Right lobe of liver (tissue), 6 donors: ENCODE measurements at regions not wholly inside any gene's neighbourhood (a gene's known extent, or its start where the extent isn't known, plus 50 kb on each side); places are given as distances from the start of the nearest gene placed in this dataset.

Source experiments
- ATAC-seq, 4 donors: fragments of 200-7000 bp; cut with Tn5 transposase; one replicate each; pipeline ENCODE4 v1.9.1; 2020; ENCODE audit warnings: mild to moderate bottlenecking in 4 of 4, moderate library complexity in 4 of 4
- DNase-seq, 3 donors: peaks; one replicate each; pipeline ENCODE4 v3.0.0-alpha.2; 2020
- H3K27ac ChIP-seq, 3 donors: fragments of 200-600 bp; one replicate each; pipeline ENCODE4 v1.8.0; 2022
- H3K27me3 ChIP-seq, 2 donors: fragments of 200-600 bp; one replicate each; pipeline ENCODE4 v1.8.0; 2022
- H3K36me3 ChIP-seq, 4 donors: fragments of 200-600 bp; sonication (generic) in 1 of 4; one replicate each; pipeline versions ENCODE4 v1.5.1 to v1.8.0; 2017 to 2022; ENCODE audit warnings: control low read depth in 1 of 4
- H3K4me1 ChIP-seq, 4 donors: fragments of 200-600 bp; sonication (generic) in 1 of 4; one replicate each; pipeline versions ENCODE4 v1.5.1 to v1.8.0; 2017 to 2022; ENCODE audit warnings: control low read depth in 1 of 4
- H3K4me3 ChIP-seq, 3 donors: fragments of 200-600 bp; one replicate each; pipeline ENCODE4 v1.8.0; 2022
- H3K9me3 ChIP-seq, 4 donors: fragments of 200-600 bp; sonication (generic) in 1 of 4; one replicate each; pipeline versions ENCODE4 v1.5.1 to v1.8.0; 2017 to 2022; ENCODE audit warnings: control low read depth in 1 of 4
- CTCF ChIP-seq, 4 donors: fragments of 200-600 bp in 3 of 4; fragments of 450-650 bp in 1 of 4; IDR thresholded peaks; one replicate each; pipeline versions ENCODE4 v1.5.1 to v1.8.0; 2016 to 2022; ENCODE audit warnings: antibody characterized with exemption in 4 of 4, mild to moderate bottlenecking in 2 of 4
- POLR2A ChIP-seq: fragments of 450-650 bp; IDR thresholded peaks from one replicate; pipeline ENCODE4 v1.6.1; 2017; ENCODE audit warnings: antibody characterized with exemption, mild to moderate bottlenecking
- WGBS: methylation state at CpG from one replicate; pipeline ENCODE4 v1.1.6; 2018; ENCODE audit warnings: low coverage, low lambda C conversion rate; ENCODE audit not compliant: insufficient coverage; ENCODE audit errors: missing lambda C conversion rate; 5-methylcytosine and 5-hydroxymethylcytosine counted together
- intact Hi-C, 2 donors: fragments of 100-400 bp; cut with DNase I; formaldehyde crosslinking; loops; one replicate each; pipeline versions ENCODE4 v1.11.2 to v1.14.1; 2022
- donor health status: DM: no; HTN: yes; CAD: no.
- donor health status: DM: no; HTN: no; CAD: no.
- donor health status: DM: no; HTN: no; CAD: no.
- donor health status: DM: no; HTN: yes; CAD: no.
- donor health status: DM: no; HTN: yes; CAD: no.

- TF ChIP-seq CTCF (IDR thresholded peaks at IDR 0.05): no peak
- no peak for TF ChIP-seq POLR2A
- DNase-seq: no peak
- intact Hi-C loops: no loop called here
- Histone ChIP-seq H3K36me3 (no peaks in the 10 kb centered on the region), H3K9me3 (no peaks in the 10 kb centered on the region), H3K4me1 (no peaks in the 10 kb centered on the region), H3K4me3 (no peak overlapping the region), H3K27me3 (no peaks in the 10 kb centered on the region), H3K27ac (no peak overlapping the region)
- no peak for ATAC-seq
- 31% methylated on average over 1 of the region's 1 CpG for WGBS
Observed at GRCh38 chr11:106280036-106280435, 202.6 kb downstream of the AASDHPPT start.

GRCh38 chr11:106281455-106282173 is 204.2 kb downstream of the AASDHPPT start:
- Histone ChIP-seq H3K27ac (no peak overlapping the region), H3K27me3 (no peaks in the 10 kb centered on the region), H3K4me3 (no peak overlapping the region), H3K36me3 (no peaks in the 10 kb centered on the region), H3K9me3 (no peaks in the 10 kb centered on the region), H3K4me1 (no peaks in the 10 kb centered on the region)
- no peak for DNase-seq
- 80% methylated on average over 1 of the region's 3 CpGs for WGBS
- no peak for ATAC-seq
- TF ChIP-seq POLR2A: no peak
- intact Hi-C loops: no loop called here

- no peak for ATAC-seq
- 32% methylated on average over 3 of the region's 3 CpGs for WGBS
Observed at GRCh38 chr11:106286881-106287504, 209.5 kb downstream of the AASDHPPT start.

GRCh38 chr11:106288057-106288456 is 210.6 kb downstream of the AASDHPPT start:
- H3K36me3 ChIP-seq: no peaks in the 10 kb centered on the region
- H3K27me3 ChIP-seq: no peaks in the 10 kb centered on the region
- TF ChIP-seq POLR2A: no peak
- no peak for TF ChIP-seq CTCF (IDR thresholded peaks at IDR 0.05)
- no peak overlapping the region for H3K4me3 ChIP-seq
- no peaks in the 10 kb centered on the region for H3K4me1 ChIP-seq
- H3K9me3 ChIP-seq: no peaks in the 10 kb centered on the region
- intact Hi-C loops: no loop called here
- no peak overlapping the region for H3K27ac ChIP-seq
- 79% methylated on average over 3 of the region's 3 CpGs for WGBS
- no peak for DNase-seq
- no peak for ATAC-seq

More at GRCh38 chr11:106286881-106287504, 209.5 kb downstream of the AASDHPPT start:
- H3K27ac ChIP-seq: no peak overlapping the region
- H3K36me3 ChIP-seq: no peaks in the 10 kb centered on the region
- H3K4me3 ChIP-seq: no peak overlapping the region
- DNase-seq: no peak
- no peak for TF ChIP-seq CTCF (IDR thresholded peaks at IDR 0.05)
- TF ChIP-seq POLR2A: no peak
- no peaks in the 10 kb centered on the region for H3K9me3 ChIP-seq
- no peaks in the 10 kb centered on the region for H3K4me1 ChIP-seq
- H3K27me3 ChIP-seq: no peaks in the 10 kb centered on the region
- intact Hi-C loops: no loop called here

GRCh38 chr11:106288822-106289387 is 211.4 kb downstream of the AASDHPPT start:
- ATAC-seq: no peak
- WGBS: 29% methylated on average over 1 of the region's 1 CpG

More at GRCh38 chr11:106288822-106289387, 211.4 kb downstream of the AASDHPPT start:
- DNase-seq: no peak
- no peak overlapping the region for H3K4me3 ChIP-seq
- no peaks in the 10 kb centered on the region for H3K27me3 ChIP-seq
- no peaks in the 10 kb centered on the region for H3K4me1 ChIP-seq
- TF ChIP-seq CTCF (IDR thresholded peaks at IDR 0.05): no peak
- TF ChIP-seq POLR2A: no peak
- H3K36me3 ChIP-seq: no peaks in the 10 kb centered on the region
- no peaks in the 10 kb centered on the region for H3K9me3 ChIP-seq
- intact Hi-C loops: no loop called here
- no peak overlapping the region for H3K27ac ChIP-seq
